Gastroesophageal sphincter (tissue), 4 donors: ENCODE measurements at regions not wholly inside any gene's neighbourhood (a gene's known extent, or its start where the extent isn't known, plus 50 kb on each side); places are given as distances from the start of the nearest gene placed in this dataset.
A peak's percentile ranks its signal among the peaks of the same experiment; 100 is the strongest.

Experiments used
- ATAC-seq: fragments of 150-250 bp; one replicate; pipeline ENCODE4 v1.9.1; 2016; ENCODE audit warnings: mild to moderate bottlenecking, moderate library complexity
- H3K27ac ChIP-seq, 4 donors: fragments of 200-600 bp; sonication (generic) in 3 of 4; 1 replicate in 3 of 4; 2 replicates in 1 of 4; pipeline ENCODE4 v1.5.1; 2016 to 2019
- H3K27me3 ChIP-seq: fragments of 200-600 bp; sonication (generic); one replicate; pipeline ENCODE4 v1.5.1; 2019
- H3K36me3 ChIP-seq, 2 donors: fragments of 200-600 bp; sonication (generic); one replicate each; pipeline ENCODE4 v1.5.1; 2019; ENCODE audit warnings: control low read depth in 1 of 2
- H3K4me1 ChIP-seq, 3 donors: fragments of 200-600 bp; sonication (generic); 1 replicate in 2 of 3; 2 replicates in 1 of 3; pipeline ENCODE4 v1.5.1; 2016 to 2019; ENCODE audit warnings: control low read depth in 2 of 3
- H3K4me3 ChIP-seq, 2 donors: fragments of 200-600 bp; sonication (generic); one replicate each; pipeline ENCODE4 v1.5.1; 2019; ENCODE audit warnings: mild to moderate bottlenecking in 1 of 2, moderate library complexity in 1 of 2
- H3K9me3 ChIP-seq, 3 donors: fragments of 200-600 bp; sonication (generic); one replicate each; pipeline ENCODE4 v1.5.1; 2017 to 2019; ENCODE audit warnings: control low read depth in 2 of 3
- EP300 ChIP-seq: sonication (generic); formaldehyde crosslinking; IDR thresholded peaks from one replicate; pipeline ENCODE4 v1.6.1; 2017; ENCODE audit warnings: antibody characterized with exemption, mild to moderate bottlenecking
- POLR2A ChIP-seq, 2 donors: fragments of 450-650 bp; IDR thresholded peaks; one replicate each; pipeline ENCODE4 v1.6.1; 2017; ENCODE audit warnings: antibody characterized with exemption in 2 of 2, mild to moderate bottlenecking in 2 of 2, moderate library complexity in 1 of 2
- POLR2AphosphoS5 ChIP-seq: sonication (generic); formaldehyde crosslinking; IDR thresholded peaks from one replicate; pipeline ENCODE4 v1.6.1; 2017; ENCODE audit warnings: antibody characterized with exemption
- whole genome bisulfite sequencing, 2 donors: methylation state at CpG; one replicate each; pipeline ENCODE4 v1.1.5; 2018; ENCODE audit warnings: low coverage in 1 of 2; 5-methylcytosine and 5-hydroxymethylcytosine counted together
- TF ChIP-seq, protein P1 (sequence below), 4 experiments: fragments of 200-600 bp in 2 of 4; fragments of 450-650 bp in 2 of 4; sonication (generic) in 1 of 4; IDR thresholded peaks; one replicate each; pipeline ENCODE4 v1.5.1; 2017 to 2019; ENCODE audit warnings: antibody characterized with exemption in 4 of 4, mild to moderate bottlenecking in 2 of 4, moderate library complexity in 2 of 4

DNA sequence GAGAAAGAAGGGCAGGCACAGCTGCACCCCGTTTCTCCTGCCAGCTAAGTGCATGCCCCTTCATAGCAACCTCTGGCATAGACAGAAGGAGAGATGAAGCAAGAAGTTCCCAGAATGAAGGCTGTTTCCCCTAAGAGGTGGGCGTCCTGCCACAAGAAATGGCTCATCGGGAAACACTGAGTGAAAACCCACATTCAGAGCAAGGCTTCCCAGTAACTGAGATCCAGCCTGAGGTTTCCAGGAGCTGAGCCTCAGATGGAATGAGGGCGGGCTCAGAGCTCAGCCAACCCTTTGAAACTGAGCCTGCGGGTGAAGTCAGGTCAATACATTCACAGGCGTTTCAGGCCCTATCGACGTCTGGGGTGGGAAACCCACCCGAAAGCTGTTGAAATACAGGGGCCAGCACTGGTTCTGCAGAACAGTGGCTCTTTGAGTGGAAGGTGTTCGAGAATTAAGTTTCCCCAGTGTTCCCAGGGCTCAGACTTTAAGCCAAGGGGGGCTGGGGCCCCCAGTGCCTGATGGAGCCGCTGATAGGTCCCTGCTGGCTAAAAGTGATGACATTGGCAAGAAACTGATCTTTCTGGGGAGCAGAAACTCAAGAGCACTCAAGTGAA lies 510.2 kb downstream of the RPS24 start:
- no peaks in the 10 kb centered on the region for H3K27me3 ChIP-seq
- TF ChIP-seq POLR2A (IDR thresholded peaks at IDR 0.05), result no peak
- TF ChIP-seq, protein P1, sequence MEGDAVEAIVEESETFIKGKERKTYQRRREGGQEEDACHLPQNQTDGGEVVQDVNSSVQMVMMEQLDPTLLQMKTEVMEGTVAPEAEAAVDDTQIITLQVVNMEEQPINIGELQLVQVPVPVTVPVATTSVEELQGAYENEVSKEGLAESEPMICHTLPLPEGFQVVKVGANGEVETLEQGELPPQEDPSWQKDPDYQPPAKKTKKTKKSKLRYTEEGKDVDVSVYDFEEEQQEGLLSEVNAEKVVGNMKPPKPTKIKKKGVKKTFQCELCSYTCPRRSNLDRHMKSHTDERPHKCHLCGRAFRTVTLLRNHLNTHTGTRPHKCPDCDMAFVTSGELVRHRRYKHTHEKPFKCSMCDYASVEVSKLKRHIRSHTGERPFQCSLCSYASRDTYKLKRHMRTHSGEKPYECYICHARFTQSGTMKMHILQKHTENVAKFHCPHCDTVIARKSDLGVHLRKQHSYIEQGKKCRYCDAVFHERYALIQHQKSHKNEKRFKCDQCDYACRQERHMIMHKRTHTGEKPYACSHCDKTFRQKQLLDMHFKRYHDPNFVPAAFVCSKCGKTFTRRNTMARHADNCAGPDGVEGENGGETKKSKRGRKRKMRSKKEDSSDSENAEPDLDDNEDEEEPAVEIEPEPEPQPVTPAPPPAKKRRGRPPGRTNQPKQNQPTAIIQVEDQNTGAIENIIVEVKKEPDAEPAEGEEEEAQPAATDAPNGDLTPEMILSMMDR (IDR thresholded peaks at IDR 0.05), result no peak
- TF ChIP-seq EP300, result no peak
- TF ChIP-seq POLR2AphosphoS5, result peak; percentile 100
- 14% methylated on average over 1 of the region's 11 CpGs; no CpG with 5 or more reads in 1 of the 2 donors for WGBS, 2 donors
- H3K36me3 ChIP-seq, result no peaks in the 10 kb centered on the region
- no peak overlapping the region for H3K4me3 ChIP-seq
- H3K4me1 ChIP-seq, result peaks cover 3 to 49% (median 27%) of the 10 kb centered on the region in 3 donors
- peak overlapping the region in 3 of 4 donors; percentile 51 to 75 (median 72) for H3K27ac ChIP-seq
- no peaks in the 10 kb centered on the region for H3K9me3 ChIP-seq
- ATAC-seq, result peak; percentile 91

DNA sequence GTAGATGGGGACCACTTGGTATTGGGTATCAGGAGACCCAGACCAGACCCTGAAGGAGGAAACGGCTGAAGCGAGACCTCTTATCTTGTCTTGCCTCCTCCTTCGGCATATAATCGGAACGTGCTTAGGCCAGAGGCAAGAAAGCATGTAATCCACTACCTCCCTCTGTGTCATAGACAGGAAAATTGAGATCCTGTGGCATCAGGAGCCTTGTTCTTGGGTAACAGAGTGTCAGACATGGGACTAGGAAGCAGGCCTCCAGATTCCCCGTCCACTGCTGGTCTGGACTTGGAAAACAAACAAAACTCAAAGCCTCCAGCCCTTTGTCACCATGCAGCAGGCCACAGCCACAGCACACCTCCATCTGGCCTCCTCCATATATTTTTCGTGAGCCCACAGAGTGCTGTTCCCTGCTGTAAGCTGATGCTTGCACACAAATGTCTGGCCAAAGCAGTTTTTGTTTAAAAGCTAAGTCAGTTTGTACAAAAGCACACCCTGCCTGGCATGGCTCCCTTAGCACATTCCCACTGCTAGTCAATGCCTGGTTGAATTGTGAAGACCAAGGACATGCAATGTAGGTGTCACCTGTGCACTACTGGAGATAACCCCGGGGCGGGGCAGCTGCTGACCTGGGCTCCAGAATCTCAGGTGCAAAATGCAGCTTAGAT lies 510.9 kb downstream of the RPS24 start:
- Histone ChIP-seq H3K27ac (peak overlapping the region in 3 of 4 donors; percentile 51 to 75 (median 72)), H3K36me3 (no peaks in the 10 kb centered on the region), H3K9me3 (no peaks in the 10 kb centered on the region), H3K4me3 (no peak overlapping the region), H3K4me1 (peaks cover 3 to 54% (median 27%) of the 10 kb centered on the region in 3 donors), H3K27me3 (no peaks in the 10 kb centered on the region)
- ATAC-seq, result no peak
- 67 to 84% methylated on average over 5 to 6 of the region's 9 CpGs for WGBS, 2 donors
- TF ChIP-seq, protein P1 (IDR thresholded peaks at IDR 0.05), result no peak
- TF ChIP-seq POLR2A (IDR thresholded peaks at IDR 0.05), result no peak
- TF ChIP-seq POLR2AphosphoS5, result no peak
- TF ChIP-seq EP300, result no peak

DNA sequence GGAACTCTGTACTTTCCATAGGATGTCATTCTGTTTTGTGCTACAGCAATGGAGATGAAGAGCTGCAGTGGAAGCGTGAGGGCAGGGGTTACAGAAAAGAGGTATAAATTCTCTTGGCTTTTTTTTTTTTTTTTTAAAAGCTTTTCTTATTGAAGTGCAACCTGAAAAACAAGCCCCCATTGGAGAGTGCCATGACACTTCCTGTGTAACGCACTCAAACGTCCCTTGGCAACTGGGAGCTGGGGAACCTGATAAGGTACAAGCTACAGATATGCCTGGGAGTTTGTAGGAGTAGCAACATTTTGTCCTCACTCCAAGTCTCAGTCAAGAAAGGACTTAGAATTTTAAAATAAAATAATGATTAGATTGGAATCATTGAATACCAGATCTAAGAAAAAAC lies 512.1 kb downstream of the RPS24 start:
- no peak overlapping the region for H3K27ac ChIP-seq
- H3K27me3 ChIP-seq, result no peaks in the 10 kb centered on the region
- H3K9me3 ChIP-seq, result no peaks in the 10 kb centered on the region
- H3K4me3 ChIP-seq, result no peak overlapping the region
- no peak for ATAC-seq
- no peaks in the 10 kb centered on the region for H3K36me3 ChIP-seq
- TF ChIP-seq POLR2A (IDR thresholded peaks at IDR 0.05), result no peak
- no peak for TF ChIP-seq EP300
- no peak for TF ChIP-seq POLR2AphosphoS5
- TF ChIP-seq, protein P1 (IDR thresholded peaks at IDR 0.05), result no peak
- 73 to 92% methylated on average over 3 of the region's 3 CpGs for WGBS, 2 donors
- H3K4me1 ChIP-seq, result peaks cover 3 to 63% (median 27%) of the 10 kb centered on the region in 3 donors

DNA sequence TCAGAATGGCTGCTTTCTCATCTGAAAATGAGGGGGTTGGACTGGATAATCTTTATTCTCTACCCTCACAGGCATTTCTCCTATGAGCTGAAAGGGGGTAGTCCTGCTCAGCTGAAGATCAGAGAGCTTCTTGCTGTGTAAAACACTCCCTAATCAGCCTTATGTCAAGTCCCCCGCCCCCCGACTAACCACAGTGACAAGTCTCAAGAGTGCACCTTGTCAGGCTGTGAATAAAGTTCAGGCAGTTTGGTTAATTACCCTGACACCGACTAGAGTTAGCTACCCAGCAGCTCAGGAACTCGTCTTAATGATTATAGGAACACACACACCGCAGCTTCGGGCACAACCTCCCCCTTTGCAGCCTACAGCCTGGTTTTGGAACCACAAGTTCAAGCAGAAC lies 513.7 kb downstream of the RPS24 start:
- ATAC-seq, result no peak
- no peak for TF ChIP-seq EP300
- TF ChIP-seq POLR2A (IDR thresholded peaks at IDR 0.05), result no peak
- TF ChIP-seq, protein P1 (IDR thresholded peaks at IDR 0.05), result no peak
- no peak for TF ChIP-seq POLR2AphosphoS5
- peaks cover 14 to 65% (median 28%) of the 10 kb centered on the region in 3 donors for H3K4me1 ChIP-seq
- H3K36me3 ChIP-seq, result no peaks in the 10 kb centered on the region
- H3K27ac ChIP-seq, result no peak overlapping the region
- WGBS, 2 donors, result 80 to 89% methylated on average over 2 to 3 of the region's 6 CpGs
- no peak overlapping the region for H3K4me3 ChIP-seq
- no peaks in the 10 kb centered on the region for H3K9me3 ChIP-seq
- no peaks in the 10 kb centered on the region for H3K27me3 ChIP-seq

DNA sequence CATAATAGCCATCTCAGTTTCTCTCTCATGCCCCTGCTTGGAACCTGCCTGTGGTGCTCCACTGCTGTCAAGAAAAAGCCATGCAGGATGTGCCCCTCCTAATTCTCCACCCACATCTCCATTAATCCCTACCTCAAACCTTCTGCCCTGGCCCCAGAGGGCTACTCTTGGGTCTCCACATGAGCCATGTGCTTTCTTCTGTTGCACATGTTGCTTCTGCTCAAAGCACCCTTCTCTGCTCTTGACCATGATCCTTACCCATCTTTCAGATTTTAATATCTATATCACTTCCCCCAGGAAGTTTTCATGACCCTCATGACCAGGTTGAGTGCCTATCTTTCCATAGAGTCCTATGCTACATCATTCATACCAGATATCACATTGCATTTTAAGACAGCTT lies 514.2 kb downstream of the RPS24 start:
- Histone ChIP-seq H3K27ac (no peak overlapping the region), H3K36me3 (no peaks in the 10 kb centered on the region), H3K4me1 (peaks cover 19 to 65% (median 29%) of the 10 kb centered on the region in 3 donors), H3K4me3 (no peak overlapping the region), H3K27me3 (no peaks in the 10 kb centered on the region), H3K9me3 (no peaks in the 10 kb centered on the region)
- no peak for ATAC-seq
- TF ChIP-seq EP300, result no peak
- no peak for TF ChIP-seq POLR2AphosphoS5
- TF ChIP-seq, protein P1 (IDR thresholded peaks at IDR 0.05), result no peak
- TF ChIP-seq POLR2A (IDR thresholded peaks at IDR 0.05), result no peak
